Epidermal melanocyte (primary cell): ENCODE measurements at regions not wholly inside any gene's neighbourhood (a gene's known extent, or its start where the extent isn't known, plus 50 kb on each side); places are given as distances from the start of the nearest gene placed in this dataset.

Source experiments
- DNase-seq: peaks from one replicate; pipeline ENCODE4 v3.0.0; 2011; ENCODE audit warnings: low spot score; ENCODE audit not compliant: insufficient read length

DNA sequence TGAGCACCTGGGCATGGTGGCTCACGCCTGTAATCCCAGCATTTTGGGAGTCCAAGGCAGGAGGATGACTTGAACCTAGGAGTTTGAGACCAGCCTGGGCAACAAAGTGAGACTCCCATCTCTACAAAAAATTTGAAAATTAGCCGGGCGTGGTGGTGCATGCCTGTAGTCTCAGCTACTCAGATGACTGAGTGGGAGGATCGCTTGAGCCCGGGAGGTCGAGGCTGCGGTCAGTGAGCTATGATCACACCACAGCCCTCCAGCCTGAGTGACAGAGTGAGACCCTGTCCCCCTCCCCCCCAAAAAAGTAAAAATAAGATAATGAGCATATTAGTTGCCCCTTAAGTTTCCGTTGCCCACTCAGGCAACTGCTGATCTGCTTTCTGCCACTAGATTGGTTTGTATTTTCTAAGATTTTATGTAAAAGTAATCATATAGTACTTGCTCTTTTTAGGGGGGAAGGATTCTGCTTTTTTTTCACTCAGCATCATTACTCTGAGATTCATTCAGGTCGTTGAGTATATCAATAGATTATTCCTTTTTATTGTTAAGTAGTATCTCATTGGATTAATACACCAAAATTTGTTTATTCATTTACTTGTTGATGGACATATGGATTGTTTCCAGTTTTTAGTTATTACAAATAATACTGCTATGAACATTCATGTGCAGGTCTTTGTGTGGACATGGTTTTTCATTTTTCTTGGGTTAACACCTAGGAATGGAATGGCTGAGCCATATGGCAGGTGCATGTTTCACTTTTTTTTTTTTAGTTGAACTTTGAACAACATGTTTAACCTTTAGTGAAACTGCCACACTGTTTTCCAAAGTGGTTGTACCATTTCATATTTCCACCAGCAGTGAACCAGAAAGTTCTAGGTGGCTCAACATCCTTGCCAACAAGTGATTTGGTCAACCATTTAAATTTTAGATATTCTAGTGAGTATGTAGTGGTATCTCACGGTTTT is 75.0 kb upstream of the SPRED2 start:
- DNase-seq, result no peak

- DNase-seq, result no peak
Observed at GRCh38 chr2:65504814-65505697, 72.7 kb upstream of the SPRED2 start.

- DNase-seq, result no peak
Observed at GRCh38 chr2:65504201-65504600, 71.8 kb upstream of the SPRED2 start.

DNA sequence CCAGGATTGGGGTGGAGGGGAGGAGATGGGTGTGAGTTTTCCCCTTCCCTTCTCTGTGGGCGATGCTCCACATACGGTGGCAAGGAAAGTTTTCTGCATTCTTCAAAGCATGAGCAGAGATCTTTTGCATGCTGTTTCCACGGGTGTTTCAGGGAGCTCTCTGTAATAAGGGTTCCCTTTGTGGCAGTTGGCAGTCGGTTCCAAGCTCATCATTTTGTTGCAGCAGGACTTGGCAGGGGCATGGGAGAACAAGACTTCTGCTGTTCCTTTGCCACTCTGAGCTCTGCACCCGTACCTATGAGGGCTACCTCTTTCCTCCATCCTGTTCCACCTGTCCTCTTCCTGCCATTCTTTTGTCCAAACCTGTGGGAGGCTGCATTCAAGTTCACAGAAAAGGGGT is 71.3 kb upstream of the SPRED2 start:
- DNase-seq, result no peak

- DNase-seq, result no peak
Observed at GRCh38 chr2:65501836-65502235, 69.4 kb upstream of the SPRED2 start.

DNA sequence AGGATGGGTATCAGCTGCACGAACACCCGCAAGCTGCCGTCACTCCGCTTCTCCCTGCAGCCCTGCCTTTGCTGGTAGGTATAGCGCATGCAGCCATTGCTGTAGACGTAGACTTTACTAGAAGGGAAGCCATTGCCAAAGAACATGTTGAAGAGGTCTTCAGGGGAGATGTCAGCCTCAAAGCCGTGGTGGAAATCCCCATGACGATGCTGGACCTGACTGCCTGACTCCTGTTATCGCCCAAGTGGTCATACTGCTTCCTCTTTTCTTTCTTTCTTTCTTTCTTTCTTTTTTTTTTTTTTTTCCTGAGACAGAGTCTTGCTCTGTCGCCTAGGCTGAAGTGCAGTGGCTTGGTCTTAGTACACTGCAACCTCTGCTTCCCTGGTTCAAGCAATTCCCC is 68.7 kb upstream of the SPRED2 start:
- DNase-seq, result no peak

DNA sequence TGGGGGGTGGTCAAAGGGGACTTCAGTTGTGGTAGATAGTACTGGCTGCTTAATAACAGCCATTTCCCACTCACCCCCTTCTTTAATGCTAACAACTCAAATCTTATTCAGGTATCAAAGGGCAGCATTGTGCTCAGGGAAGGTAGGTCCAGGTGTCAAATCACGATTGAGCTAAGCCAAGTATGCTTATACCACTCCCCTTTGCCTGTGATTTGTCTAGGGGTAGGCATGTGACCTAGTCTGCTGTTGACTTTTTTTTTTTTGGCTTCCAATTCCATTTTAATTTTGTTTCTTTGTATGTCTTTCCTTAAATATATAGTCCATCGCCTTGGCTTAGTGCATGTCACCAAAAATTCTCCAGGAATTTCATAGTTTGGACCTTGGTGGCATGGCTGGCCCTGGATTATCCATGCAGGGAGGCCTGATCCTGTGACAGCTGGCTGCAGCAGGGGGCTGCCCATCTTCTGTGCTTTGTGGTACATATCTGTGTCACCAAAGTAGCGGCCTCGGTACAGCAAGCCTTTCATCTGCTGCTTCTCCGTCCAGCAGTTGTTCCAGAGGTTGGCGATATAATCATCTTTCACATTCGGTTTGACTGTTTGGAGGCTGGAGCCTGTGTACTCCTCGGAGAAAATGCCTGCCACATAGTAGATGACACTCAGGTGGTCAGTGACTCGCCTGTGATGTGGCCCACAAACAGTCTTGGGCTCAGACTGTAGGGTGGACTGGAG is 68.1 kb upstream of the SPRED2 start:
- no peak for DNase-seq

- DNase-seq, result no peak
Observed at GRCh38 chr2:65499216-65499615, 66.8 kb upstream of the SPRED2 start.

GRCh38 chr2:65498396-65498795 is 66.0 kb upstream of the SPRED2 start:
- no peak for DNase-seq

- no peak for DNase-seq
Observed at GRCh38 chr2:65495251-65495877, 63.0 kb upstream of the SPRED2 start.

DNA sequence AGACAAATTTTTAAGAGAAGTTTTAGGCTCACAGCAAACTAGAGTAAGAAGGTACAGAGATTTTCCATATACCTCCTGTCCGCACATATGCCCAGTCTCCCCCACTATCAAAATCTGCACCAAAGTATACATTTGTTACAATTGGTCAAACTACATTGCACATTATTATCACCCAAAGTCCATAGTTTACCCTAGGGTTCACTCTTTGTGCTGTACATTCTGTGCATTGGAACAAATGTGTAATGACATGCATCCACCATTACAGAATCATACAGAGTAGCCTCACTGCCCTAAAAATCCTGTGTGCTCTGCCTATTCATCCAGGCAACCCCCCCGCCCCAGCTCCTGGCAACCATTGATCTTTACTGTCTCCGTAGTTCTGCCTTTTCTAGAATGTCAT is 61.7 kb upstream of the SPRED2 start:
- no peak for DNase-seq

- DNase-seq, result no peak
Observed at GRCh38 chr2:65491381-65491905, 59.0 kb upstream of the SPRED2 start.

GRCh38 chr2:65490222-65490621 is 57.8 kb upstream of the SPRED2 start:
- no peak for DNase-seq

DNA sequence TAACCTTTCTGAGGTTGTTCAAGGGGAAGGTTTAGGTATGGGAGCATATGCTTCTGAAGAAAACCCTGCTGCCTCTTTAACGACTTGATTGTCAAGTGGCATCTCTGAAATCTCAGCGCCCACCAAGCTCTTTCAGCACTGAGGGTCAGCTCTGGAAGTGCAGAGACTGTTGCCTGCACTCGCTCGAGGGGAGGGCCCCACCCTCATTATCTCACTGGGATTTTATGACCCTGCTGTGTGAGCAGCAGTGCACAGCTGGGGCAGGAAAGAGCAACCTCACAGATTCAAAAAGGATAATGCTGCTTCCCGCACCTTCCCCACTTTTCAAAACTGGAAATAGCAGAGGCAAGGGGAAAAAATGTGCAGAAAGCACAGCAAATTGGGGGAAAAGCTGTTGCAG is 56.9 kb upstream of the SPRED2 start:
- DNase-seq, result no peak

GRCh38 chr2:65488527-65488926 is 56.1 kb upstream of the SPRED2 start:
- DNase-seq, result no peak

- no peak for DNase-seq
Observed at GRCh38 chr2:65487404-65487803, 55.0 kb upstream of the SPRED2 start.

DNA sequence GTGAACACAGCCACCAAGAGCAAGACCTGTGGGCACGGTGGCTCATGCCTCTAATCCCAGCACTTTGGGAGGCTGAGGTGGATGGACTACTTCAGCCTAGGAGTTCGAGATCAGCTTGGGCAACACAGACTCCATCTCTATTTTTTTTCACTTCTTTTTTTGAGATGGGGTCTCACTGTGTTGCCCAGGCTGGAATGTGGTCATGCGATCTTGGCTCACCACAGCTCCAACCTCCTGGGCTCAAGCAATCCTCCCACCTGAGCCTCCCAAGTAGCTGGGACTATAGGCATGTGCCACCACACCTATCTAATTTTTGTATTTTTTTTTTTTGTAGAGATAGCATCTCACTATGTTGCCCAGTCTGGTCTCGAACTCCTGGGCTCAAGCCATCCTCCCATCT is 54.4 kb upstream of the SPRED2 start:
- no peak for DNase-seq

DNA sequence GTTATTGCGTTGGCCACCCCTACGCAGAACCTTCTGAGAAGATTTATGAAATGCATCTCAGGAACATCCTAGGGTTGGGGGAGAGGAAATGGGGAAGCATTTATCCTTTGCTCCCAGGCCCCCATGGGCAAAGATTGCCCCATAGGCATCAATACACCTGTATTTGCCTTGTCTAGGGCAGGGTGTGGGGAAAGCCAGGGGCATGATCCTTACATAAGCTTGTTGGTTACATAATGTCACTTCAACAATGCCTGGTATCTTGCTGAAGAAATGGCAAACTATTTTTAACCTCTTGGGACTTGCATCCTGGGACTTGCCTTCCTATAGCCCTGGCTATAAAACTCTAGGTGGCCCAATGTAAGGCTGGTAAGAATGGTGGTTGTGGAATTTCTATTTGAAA is 53.9 kb upstream of the SPRED2 start:
- DNase-seq, result no peak

DNA sequence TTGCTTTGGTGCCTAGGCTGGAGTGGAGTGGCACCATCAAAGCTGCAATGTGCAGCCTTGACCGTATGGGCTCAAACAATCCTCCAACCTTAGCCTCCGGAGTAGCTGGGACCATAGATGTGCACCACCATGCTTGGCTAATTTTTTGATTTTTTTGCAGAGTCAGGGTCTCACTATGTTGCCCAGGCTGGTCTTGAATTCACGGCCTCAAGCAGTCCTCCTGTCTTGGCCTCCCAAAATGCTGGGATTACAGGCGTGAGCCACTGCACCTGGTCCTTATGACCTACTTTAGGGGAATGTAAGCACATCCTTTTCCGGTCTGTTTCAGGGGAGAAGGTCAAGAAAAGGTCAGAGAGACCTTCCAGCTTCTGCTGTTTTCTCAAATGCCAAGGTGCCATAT is 53.4 kb upstream of the SPRED2 start:
- DNase-seq, result no peak

- DNase-seq, result no peak
Observed at GRCh38 chr2:65483763-65484162, 51.4 kb upstream of the SPRED2 start.

GRCh38 chr2:65482971-65483370 is 50.6 kb upstream of the SPRED2 start:
- no peak for DNase-seq
